ENCODE measurements at regions not wholly inside any gene's neighbourhood (a gene's known extent, or its start where the extent isn't known, plus 50 kb on each side); places are given as distances from the start of the nearest gene placed in this dataset.
"Not testable (repeated sequence)": the region's sequence is repeated elsewhere in the genome, so short reads cannot be mapped to it uniquely, and the experiment has no call there.

GRCh38 chr6:86476311-86476710 is 461.0 kb upstream of the HTR1E start:
- DNase-seq (ENCODE audit: low spot score), result no peak

GRCh38 chr6:86474081-86474480 is 463.2 kb upstream of the HTR1E start:
- no peak for DNase-seq (ENCODE audit: low spot score)

- DNase-seq (ENCODE audit: low spot score), result no peak
Observed at GRCh38 chr6:86471791-86472190, 465.5 kb upstream of the HTR1E start.

- no peak for DNase-seq (ENCODE audit: low spot score)
Observed at GRCh38 chr6:86459978-86460377, 477.4 kb upstream of the HTR1E start.

GRCh38 chr6:86456821-86457220 is 480.5 kb upstream of the HTR1E start:
- DNase-seq (ENCODE audit: low spot score), result no peak

- no peak for DNase-seq (ENCODE audit: low spot score)
Observed at GRCh38 chr6:86453232-86453631, 484.1 kb upstream of the HTR1E start.

GRCh38 chr6:86448398-86448797 is 488.9 kb upstream of the HTR1E start:
- no peak for DNase-seq (ENCODE audit: low spot score)

- DNase-seq (ENCODE audit: low spot score), result no peak
Observed at GRCh38 chr6:86440608-86441007, 496.7 kb upstream of the HTR1E start.

- DNase-seq (ENCODE audit: low spot score), result no peak
Observed at GRCh38 chr6:86423571-86423970, 513.8 kb upstream of the HTR1E start.

GRCh38 chr6:86412057-86412456 is 525.3 kb upstream of the HTR1E start:
- no peak for DNase-seq (ENCODE audit: low spot score)

- DNase-seq (ENCODE audit: low spot score), result no peak
Observed at GRCh38 chr6:86407128-86407527, 530.2 kb upstream of the HTR1E start.

- not testable (repeated sequence) for DNase-seq (ENCODE audit: low spot score)
Observed at GRCh38 chr6:86392850-86393249, 544.5 kb upstream of the HTR1E start.

- no peak for DNase-seq (ENCODE audit: low spot score)
Observed at GRCh38 chr6:86380571-86381125, 556.7 kb upstream of the HTR1E start.

GRCh38 chr6:86357877-86358276 is 579.5 kb upstream of the HTR1E start:
- DNase-seq (ENCODE audit: low spot score), result no peak

- DNase-seq (ENCODE audit: low spot score), result no peak
Observed at GRCh38 chr6:86355271-86355670, 582.1 kb upstream of the HTR1E start.

GRCh38 chr6:86331919-86332318 is 605.4 kb upstream of the HTR1E start:
- DNase-seq (ENCODE audit: low spot score), result no peak

GRCh38 chr6:86331265-86331840 is 606.0 kb upstream of the HTR1E start:
- DNase-seq (ENCODE audit: low spot score), result no peak

GRCh38 chr6:86306210-86306609 is 631.1 kb upstream of the HTR1E start:
- no peak for DNase-seq (ENCODE audit: low spot score)

- no peak for DNase-seq (ENCODE audit: low spot score)
Observed at GRCh38 chr6:86285876-86286275, 643.2 kb upstream of the SYNCRIP start.

GRCh38 chr6:86284809-86285480 is 642.3 kb upstream of the SYNCRIP start:
- not testable (repeated sequence) for DNase-seq (ENCODE audit: low spot score)

- not testable (repeated sequence) for DNase-seq (ENCODE audit: low spot score)
Observed at GRCh38 chr6:86283596-86283995, 640.9 kb upstream of the SYNCRIP start.

- DNase-seq (ENCODE audit: low spot score), result no peak
Observed at GRCh38 chr6:86276056-86276455, 633.4 kb upstream of the SYNCRIP start.

- no peak for DNase-seq (ENCODE audit: low spot score)
Observed at GRCh38 chr6:86273936-86274335, 631.2 kb upstream of the SYNCRIP start.

Measured in globus pallidus (tissue), 1 donor.